ENCODE measurements at regions not wholly inside any gene's neighbourhood (a gene's known extent, or its start where the extent isn't known, plus 50 kb on each side); places are given as distances from the start of the nearest gene placed in this dataset.

DNA sequence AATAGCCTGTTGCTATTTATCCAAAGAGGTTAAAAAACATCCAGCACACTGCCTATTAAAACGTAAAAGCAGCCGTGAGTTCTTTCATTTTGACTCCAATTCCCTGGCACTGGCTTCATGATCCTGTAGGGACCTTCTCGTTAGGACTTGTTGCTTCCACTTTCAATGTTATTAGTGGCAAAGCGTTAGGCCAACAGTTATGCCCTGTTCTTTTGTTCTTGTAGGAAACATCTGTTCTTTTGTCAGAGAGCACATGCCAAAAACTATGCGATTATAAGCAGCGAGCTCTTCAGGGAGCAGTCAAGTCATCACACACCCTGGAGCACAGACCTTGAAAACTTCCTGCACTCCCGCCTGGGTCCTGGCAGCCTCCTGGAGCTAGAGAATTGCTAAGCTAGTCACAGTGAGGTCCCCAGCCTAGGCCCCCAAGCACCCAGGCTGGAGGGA, 609.5 kb upstream of the ARID1B start:
- no peak overlapping the region for H3K4me3 ChIP-seq (ENCODE audit: low read depth, low read length)

DNA sequence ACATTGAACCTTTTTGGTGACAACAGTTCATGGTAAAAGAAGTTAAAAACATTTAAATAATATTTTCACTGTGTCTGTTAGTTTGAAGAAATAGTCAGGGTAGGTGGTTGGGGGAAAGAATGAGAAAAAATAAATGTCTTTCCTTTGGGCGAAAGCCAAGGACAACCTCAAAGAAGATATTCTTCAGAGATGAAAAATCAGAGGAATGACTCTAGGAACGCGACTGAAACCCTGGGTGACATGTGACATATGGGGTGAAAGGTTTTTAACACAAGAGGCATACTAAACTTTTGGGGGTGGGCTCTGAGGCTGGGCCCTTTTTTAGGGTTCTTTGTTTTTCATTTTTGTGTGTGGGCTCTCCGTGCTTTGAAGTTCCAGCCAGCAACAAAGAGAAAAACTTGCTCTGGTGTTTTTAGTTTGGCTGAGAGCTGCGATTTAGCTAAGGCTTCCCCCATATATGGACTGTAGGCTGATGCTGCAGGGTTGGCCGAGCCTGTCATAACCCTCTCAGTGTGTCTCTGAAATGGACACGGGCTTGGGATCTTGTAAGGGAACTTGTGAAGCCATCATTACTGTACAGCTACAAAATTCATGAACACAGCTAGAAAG, 610.1 kb upstream of the ARID1B start:
- no peaks in the 10 kb centered on the region for H3K9me3 ChIP-seq (ENCODE audit: control insufficient read depth, low read length)
- H3K36me3 ChIP-seq (ENCODE audit: control insufficient read depth, insufficient read depth, low read length): no peaks in the 10 kb centered on the region
- H3K27me3 ChIP-seq (ENCODE audit: control insufficient read depth, insufficient read depth, low read length): no peaks in the 10 kb centered on the region
- no peak overlapping the region for H3K4me3 ChIP-seq (ENCODE audit: low read depth, low read length)
- no peak overlapping the region for H3K9ac ChIP-seq
- no peak for TF ChIP-seq CTCF (IDR thresholded peaks at IDR 0.05)
- H3K4me1 ChIP-seq: no peaks in the 10 kb centered on the region
- H2AFZ ChIP-seq: no peak overlapping the region
- H3K4me2 ChIP-seq (ENCODE audit: low read length): no peak overlapping the region
- no peak overlapping the region for H3K27ac ChIP-seq
- no peaks in the 10 kb centered on the region for H3K79me2 ChIP-seq

More for the DNA sequence above, 609.5 kb upstream of the ARID1B start:
- H3K36me3 ChIP-seq (ENCODE audit: control insufficient read depth, insufficient read depth, low read length): no peaks in the 10 kb centered on the region
- H3K79me2 ChIP-seq: no peaks in the 10 kb centered on the region
- no peak for TF ChIP-seq CTCF (IDR thresholded peaks at IDR 0.05)
- H2AFZ ChIP-seq: no peak overlapping the region
- H3K4me1 ChIP-seq: no peaks in the 10 kb centered on the region
- no peak overlapping the region for H3K27ac ChIP-seq
- no peaks in the 10 kb centered on the region for H3K9me3 ChIP-seq (ENCODE audit: control insufficient read depth, low read length)
- H3K9ac ChIP-seq: no peak overlapping the region
- no peaks in the 10 kb centered on the region for H3K27me3 ChIP-seq (ENCODE audit: control insufficient read depth, insufficient read depth, low read length)
- H3K4me2 ChIP-seq (ENCODE audit: low read length): no peak overlapping the region

GRCh38 chr6:156166093-156166492, 611.1 kb upstream of the ARID1B start:
- Histone ChIP-seq H3K9ac (no peak overlapping the region), H2AFZ (no peak overlapping the region), H3K27ac (no peak overlapping the region), H3K36me3 (ENCODE audit: control insufficient read depth, insufficient read depth, low read length) (no peaks in the 10 kb centered on the region), H3K4me1 (no peaks in the 10 kb centered on the region), H3K4me3 (ENCODE audit: low read depth, low read length) (no peak overlapping the region), H3K27me3 (ENCODE audit: control insufficient read depth, insufficient read depth, low read length) (no peaks in the 10 kb centered on the region), H3K4me2 (ENCODE audit: low read length) (no peak overlapping the region), H3K9me3 (ENCODE audit: control insufficient read depth, low read length) (no peaks in the 10 kb centered on the region), H3K79me2 (no peaks in the 10 kb centered on the region)
- TF ChIP-seq CTCF (IDR thresholded peaks at IDR 0.05): no peak

- no peaks in the 10 kb centered on the region for H3K36me3 ChIP-seq (ENCODE audit: control insufficient read depth, insufficient read depth, low read length)
- no peaks in the 10 kb centered on the region for H3K27me3 ChIP-seq (ENCODE audit: control insufficient read depth, insufficient read depth, low read length)
- H3K79me2 ChIP-seq: no peaks in the 10 kb centered on the region
- no peak overlapping the region for H3K4me2 ChIP-seq (ENCODE audit: low read length)
- no peak overlapping the region for H2AFZ ChIP-seq
- H3K4me3 ChIP-seq (ENCODE audit: low read depth, low read length): no peak overlapping the region
- H3K27ac ChIP-seq: no peak overlapping the region
- no peaks in the 10 kb centered on the region for H3K4me1 ChIP-seq
- TF ChIP-seq CTCF (IDR thresholded peaks at IDR 0.05): no peak
- H3K9ac ChIP-seq: no peak overlapping the region
- no peaks in the 10 kb centered on the region for H3K9me3 ChIP-seq (ENCODE audit: control insufficient read depth, low read length)
These were observed 612.3 kb upstream of the ARID1B start for GRCh38 chr6:156164701-156165452.
